DMS 273 (cell line): ENCODE measurements at regions not wholly inside any gene's neighbourhood (a gene's known extent, or its start where the extent isn't known, plus 50 kb on each side); places are given as distances from the start of the nearest gene placed in this dataset.
A peak's percentile ranks its signal among the peaks of the same experiment; 100 is the strongest.
"Not testable (repeated sequence)": the region's sequence is repeated elsewhere in the genome, so short reads cannot be mapped to it uniquely, and the experiment has no call there.

Source experiments
- DNase-seq: peaks from one replicate; lab custom pipeline; 2025; ENCODE audit not compliant: unreplicated experiment; lab: John Stamatoyannopoulos, UW

DNA sequence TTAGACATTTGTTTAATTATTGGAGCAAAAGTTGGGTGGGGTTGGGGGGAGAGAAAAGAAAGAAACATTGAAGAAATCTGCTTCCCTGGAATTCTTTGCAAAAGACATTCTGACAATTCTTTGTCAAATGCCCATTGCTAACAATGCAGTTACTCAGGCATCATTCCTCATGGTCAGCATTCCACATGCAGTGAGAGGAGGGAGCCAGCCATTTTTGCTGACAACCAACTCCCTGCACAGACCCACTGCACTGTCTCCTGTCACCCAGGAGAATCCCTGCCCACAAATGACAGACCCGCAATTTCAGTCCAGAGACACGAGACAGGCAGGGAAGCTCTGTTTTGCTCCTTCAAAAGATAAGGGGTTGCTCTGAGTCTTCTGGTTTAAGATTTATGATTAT is 985.1 kb upstream of the SLIT2 start:
- no peak for DNase-seq

DNA sequence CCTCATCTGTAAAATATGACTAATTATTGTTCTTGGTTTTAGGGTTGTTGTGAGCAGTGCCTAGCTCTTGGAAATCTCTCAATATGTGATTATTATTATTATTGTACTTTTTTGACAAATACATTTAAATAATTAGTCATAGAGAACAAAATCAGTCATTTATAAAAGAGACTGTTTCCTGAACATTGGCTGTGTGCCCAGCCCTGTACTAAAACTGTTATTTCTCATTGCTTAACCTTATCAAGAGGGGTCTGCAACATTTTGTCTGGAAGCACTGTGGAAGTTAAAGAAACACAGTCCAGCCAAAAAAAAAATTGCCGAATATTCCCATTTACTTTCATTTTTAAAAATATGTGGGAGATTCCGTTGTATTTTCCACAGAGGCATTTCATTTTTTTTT is 989.2 kb upstream of the SLIT2 start:
- DNase-seq, result no peak

DNA sequence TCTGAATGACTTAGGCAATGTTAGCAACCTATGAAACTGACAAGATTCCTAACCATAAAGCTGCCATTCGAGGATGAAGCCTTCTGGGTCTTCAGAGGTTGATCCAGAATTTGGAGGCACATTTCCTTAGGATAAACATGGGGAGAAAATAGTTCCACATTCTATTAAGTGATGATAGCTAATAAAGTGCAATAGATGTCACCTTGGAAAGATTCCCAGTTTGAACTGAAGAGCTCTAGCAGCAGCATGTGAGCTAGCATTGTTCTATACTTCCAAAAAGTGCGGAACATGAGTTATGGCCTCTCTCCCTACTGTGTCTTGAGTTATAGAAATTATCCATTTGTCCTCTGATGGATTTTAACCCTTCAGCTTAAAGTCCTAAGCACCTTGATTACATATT is 991.4 kb upstream of the SLIT2 start:
- DNase-seq, result no peak

DNA sequence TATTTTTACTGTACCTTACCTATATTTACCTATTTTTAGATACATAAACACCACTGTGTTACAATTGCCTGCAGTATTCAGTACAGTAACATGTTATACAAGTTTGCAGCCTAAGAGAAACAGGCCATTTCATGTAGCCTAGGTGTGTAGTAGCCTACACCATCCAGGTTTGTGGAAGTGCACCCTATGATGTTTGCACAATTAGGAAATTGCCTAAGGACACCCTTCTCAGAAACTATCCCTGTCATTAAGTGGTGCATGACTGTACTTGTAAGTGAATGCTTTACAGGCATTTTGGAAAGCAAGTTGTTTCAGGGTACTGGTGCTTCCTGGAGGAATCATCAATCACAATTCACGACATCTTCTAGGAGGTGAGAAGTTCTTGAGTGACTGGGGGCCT is 991.8 kb upstream of the SLIT2 start:
- no peak for DNase-seq

DNA sequence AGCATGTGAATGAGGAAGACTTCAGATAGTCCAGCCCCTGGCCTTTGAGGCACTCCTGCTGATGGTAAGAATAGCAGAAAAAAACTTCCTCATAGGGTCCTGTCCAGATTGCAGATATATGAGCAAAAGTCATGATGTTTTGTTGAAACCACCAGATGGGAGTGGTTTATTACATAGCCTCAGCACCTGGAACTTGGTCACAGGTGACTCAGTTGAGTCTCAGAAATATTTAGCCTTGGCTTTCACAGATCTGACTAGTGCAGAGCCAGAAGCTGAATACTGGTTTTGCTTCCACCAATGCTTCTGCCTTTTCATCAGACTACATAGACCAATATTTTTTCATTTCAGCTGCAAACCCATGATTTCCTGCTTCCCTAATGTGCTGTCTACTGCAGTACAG is 994.9 kb upstream of the SLIT2 start:
- no peak for DNase-seq

DNA sequence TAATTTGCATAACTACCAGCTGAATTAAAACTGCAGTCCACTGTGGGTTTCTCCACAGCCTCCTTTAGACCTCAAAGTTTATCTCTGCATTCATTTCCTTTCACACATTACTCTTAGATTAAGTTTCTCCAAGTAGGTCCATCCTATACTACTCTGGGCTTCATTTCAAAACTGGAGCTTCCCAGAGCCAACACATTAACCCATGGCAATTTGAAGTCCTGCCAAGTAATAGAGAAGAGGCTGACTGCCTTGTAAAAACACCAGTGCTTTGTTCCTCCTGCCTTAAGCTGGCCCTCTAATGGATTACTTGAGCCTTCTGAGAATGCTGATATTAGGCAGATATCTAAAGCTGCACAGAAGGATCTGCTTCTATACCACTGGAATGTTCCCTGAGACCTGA is 997.2 kb upstream of the SLIT2 start:
- DNase-seq, result no peak

DNA sequence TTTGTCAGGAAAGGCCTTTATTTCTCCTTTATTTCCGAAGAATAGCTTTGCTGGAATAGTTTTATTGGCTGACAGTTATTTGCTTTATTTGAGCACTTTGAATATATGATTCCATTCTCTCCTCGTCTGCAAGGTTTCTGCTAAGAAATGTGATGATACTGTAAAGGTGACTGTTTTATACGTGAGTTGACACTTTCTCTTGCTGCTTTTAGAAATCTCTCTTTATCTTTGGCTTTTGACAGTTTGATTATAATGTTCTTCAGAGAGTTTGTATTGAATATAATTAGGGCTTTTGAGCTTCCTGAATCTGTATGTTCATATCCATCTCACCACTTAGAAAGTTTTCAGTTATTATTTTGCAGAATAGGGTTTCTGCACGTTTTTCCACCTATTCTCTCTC is 1003.7 kb upstream of the SLIT2 start:
- no peak for DNase-seq

DNA sequence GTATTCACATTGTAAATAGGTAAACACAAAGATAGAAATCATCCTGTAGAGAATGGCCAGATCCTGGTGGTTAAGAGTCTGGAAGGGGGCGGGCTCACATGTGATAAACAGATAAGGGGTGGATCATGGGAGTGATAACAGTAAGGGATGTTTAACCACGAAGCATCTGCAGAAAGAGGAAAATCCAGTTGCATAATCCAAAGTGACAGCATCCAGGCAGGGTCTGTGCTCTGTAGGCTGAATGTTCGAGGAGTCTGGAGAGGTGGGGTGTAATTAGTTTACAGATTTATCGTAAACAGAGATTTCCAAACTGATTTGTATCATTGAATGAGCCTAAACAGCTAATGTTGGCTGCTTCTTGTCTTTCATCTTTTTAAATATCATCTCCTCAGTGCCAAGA is 1009.8 kb upstream of the SLIT2 start:
- DNase-seq, result no peak

DNA sequence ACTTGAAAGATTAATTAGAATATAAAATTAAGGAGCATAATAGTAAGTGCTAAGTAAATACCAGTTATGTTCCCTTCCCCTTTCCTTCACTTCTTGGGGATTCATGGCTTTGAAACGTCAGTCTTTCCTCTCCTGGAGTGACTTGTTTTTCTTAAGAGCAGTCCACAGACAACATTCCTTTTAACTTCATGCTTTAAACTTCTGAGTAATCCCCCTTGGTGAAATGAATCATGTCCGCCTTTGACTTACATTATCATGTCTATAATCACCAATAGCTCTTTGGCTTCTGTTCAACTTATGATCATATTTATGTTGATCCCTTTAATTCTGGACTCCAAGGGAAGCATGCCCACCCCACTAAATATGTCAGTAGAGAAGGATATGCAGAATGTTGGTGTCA is 1012.1 kb upstream of the SLIT2 start:
- DNase-seq, result no peak

DNA sequence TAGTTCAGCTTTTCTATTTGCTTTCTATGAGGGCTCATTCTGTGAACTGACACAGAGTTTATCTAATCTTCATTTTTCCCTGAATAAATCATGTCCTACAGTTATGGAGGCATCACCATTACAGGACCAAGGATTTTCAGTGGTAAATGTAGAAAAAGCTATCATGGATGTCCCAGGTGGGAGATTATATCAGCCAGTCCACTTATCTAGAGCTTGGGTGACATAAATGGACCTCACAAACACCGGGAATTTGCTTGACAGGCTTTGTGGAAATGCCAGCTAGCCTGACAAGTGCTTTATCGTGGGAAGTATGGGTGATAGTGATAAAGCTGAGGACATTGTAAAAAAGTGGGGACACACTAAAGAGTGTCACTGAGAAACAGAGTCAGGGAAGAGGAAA is 1015.2 kb upstream of the SLIT2 start:
- DNase-seq, result no peak

DNA sequence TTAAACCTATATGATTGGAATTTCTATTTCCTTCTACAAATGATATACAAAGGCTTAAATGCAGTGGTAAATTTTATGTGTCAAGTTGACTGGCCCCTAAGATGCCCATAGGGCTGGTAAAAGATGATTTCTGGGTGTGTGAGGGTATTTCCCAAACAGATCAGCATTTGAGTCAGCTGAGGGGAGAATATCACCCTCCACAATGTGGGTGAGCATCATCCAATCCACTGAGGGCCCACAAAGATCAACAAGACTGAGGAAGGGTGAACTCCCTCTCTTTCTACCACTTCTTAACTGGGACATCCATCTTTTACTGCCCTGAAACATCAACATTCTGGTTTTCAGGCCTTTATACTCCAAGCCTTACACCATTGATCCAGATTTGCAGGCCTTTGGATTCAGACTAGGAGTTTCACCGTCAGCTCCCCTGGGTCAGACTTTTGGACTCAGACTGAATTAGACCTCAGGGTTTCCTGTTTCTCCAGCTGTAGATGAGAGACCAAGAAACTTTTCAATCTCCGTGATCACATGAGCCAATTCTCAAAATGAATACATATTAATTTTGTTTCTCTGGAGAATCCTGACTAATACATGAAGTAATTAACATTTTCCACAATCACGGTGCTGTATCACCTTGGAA is 1020.7 kb upstream of the SLIT2 start:
- DNase-seq, result no peak

DNA sequence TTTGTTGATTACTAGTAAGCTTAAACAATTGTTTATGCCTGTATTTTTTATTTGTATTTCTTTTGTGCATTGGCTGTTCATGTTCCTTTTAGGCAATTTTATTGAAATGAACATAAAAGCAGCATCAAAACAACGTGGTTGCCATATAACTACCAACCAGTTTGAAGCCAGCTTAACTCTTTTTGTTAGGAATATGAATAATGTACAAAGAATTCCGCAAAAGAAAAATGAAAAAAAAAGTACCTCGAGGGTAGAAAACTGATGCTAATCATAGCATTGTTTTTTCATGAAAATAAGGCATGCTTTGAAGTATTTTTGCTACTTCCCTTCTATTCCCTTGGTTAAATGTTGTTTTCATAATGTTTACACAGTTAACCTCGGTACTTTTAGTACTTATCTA is 1024.0 kb upstream of the SLIT2 start:
- no peak for DNase-seq

DNA sequence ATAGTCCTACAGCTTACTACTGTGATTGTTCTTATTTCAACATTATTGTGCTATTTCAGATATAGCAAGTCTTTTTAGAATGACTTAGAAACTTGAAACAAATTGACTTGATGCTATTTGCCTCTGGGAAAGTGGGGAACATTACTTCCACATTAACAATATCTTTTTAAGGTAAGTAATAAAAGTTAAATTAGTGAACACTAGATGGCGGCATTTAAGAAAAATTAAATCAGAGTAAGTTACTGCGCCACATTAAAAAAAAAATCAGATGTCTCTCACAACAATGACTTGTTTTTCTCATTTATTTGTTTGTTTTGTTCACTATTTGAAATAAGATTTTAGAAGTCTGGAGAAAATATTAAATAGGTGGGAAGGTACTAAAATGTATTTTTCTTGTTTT is 1026.9 kb upstream of the SLIT2 start:
- peak; percentile 36 for DNase-seq

DNA sequence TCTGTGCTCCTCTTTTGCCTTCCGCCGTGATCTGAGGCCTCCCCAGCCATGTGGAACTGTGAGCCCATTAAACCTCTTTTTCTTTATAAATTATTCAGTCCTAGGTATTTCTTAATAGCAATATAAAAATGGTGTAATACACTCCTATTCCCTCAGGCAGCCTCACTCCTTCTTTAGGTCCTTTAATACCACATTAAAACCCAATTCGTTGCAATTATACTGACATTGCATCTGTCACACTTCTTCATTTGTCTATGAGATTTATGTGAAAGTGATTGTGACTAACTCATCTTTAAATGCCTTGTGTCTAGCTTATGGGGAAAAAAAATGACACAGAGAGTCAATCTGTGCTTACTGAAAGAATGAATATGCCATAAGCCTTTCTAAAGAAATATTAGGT is 1035.2 kb upstream of the SLIT2 start:
- no peak for DNase-seq

DNA sequence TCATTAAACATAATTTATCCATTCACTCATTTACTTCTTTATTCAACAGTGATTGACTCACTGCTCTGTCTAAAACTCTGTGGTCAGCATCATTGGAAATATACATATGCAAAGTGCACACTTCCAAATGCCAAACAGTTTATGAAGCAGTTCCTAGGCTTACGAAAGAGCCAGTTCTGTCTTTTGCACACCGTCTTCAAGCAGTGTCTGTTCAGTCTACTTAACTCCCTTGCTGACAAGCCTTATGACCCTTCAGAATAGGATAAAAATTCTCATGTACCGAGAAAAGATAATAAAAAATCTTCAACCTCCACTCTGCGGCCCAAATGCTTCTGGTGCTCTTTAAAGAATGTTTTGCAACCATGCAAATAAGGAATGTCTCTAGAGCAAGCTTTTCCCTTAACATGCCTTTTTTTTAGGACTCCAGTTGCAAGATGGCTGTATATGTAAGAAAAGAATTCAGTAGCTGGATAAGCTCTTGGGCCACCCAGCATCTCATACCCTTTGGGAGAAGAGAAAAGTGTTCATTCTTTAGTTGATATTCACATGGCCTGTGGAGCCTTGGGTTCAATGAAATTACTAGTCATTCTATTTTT is 1037.0 kb upstream of the SLIT2 start:
- no peak for DNase-seq

DNA sequence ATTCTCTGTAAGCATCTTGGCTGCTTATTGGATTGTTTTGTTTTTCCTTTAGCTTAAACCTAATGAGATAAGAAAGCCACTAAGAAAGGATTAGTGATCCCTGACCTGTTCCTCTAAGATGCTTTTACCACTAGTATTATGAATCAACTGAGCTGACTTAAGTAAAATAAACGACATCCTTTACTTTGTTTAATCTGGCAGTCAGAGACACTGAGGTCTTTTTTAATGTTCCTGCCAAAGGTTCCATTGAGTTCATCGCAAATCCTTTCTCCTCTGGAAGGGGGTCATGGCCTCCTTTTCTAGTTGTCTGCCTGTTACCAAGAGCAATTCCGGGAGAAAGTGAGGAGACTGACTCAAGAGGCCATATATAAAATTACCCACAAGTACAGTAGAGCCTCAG is 1038.3 kb upstream of the SLIT2 start:
- no peak for DNase-seq

DNA sequence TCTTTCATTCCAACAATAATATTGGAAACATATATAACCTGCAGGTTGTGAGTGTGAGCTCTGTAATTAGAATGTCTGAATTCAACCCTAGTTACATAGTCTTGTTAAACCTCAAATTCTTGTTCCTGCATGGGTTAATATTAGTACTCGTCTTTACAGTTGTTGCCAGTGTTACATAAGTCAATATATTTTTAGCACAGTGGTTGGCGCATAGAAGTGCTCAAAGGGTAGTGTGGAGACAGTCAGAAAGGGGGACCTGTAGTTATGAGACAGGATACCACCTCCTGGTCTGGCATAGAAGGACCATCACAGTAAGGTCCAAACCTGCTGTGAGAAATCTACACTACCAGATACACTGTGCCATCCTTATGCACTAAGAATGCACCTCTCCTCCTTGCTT is 1045.9 kb upstream of the SLIT2 start:
- DNase-seq, result no peak

DNA sequence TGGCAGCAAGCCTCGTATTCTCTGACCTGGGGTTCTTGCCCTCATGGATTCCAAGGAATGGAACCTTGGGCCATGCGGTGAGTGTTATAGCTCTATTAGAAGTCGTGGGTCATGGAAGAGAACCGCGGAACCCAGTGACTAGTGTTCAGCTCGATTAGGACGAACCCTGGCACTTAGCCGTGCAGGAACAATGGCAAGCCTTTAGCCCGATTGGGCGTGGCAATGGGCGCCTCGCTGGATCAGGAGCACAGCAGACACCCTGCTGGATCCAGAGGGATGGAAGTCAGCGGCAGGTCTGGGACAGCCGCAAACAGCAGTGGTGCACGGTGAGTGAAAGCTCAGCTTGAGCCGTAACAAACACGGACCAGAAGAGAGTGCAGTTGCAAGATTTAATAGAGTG is 1053.9 kb upstream of the SLIT2 start:
- DNase-seq, result not testable (repeated sequence)

DNA sequence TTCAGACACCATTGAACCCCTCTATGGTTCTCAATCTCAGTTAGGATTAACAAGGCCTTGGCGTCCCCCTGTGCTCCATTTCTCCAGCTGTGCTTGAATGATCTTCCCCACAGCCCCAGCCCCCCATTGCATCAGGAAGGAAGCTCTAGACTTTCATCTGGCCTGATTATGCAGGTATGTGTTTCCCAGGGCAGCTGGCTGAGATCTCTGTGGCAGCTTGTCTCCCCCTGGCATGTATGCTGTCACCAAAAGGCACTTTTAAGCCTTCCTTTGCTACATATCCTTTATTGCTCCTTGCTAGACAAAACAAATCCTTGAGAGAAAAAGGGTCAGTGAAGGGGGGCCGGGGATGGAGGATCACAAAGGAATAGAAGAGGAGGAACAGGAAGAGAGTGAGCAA is 1056.0 kb upstream of the SLIT2 start:
- DNase-seq, result no peak

DNA sequence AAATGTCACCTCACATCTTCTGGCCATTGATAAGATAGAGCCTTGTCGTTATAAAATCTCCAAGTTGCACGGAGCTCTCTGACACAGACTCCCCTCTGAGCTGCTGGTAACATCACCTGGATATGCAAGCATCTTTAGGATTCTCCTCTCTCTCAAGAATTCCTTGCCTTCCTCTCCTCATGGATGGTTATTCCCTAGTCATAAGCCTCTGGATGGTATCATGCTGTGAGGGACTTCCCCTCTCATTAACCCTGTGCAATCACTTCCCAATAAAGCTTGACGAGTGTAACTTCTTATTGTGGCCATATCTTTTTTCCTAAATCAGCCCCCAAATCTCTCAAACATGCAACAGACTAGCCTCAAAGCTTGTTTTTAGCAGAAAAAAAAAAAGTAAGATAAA is 1057.0 kb upstream of the SLIT2 start:
- no peak for DNase-seq

DNA sequence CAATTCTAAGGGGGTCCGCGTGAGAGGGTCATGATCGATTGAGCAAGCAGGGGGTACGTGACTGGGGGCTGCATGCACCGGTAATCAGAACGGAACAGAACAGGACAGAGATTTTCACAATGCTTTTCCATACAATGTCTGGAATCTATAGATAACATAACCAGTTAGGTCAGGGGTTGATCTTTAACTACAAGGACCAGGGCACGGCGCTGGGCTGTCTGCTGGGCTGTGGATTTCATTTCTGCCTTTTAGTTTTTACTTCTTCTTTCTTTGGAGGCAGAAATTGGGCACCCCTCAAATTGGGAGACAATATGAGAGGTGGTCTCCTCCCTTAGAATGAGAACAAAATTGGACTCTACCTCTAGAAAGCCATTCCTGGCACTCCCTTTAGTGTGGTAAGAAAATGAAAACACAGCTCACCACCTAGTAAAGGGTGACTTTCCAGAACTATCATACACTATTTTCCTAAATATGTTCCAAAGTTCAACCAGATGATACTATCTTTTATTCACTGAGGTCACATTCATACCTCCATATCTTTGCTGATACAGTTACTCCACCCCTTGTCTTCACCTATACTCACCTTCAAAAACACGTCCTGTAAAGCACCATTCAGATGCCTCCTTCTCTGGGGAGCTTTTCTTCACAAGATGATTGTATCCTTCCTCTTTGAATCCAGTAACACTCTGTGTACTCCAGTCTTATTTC is 1058.3 kb upstream of the SLIT2 start:
- DNase-seq, result no peak

DNA sequence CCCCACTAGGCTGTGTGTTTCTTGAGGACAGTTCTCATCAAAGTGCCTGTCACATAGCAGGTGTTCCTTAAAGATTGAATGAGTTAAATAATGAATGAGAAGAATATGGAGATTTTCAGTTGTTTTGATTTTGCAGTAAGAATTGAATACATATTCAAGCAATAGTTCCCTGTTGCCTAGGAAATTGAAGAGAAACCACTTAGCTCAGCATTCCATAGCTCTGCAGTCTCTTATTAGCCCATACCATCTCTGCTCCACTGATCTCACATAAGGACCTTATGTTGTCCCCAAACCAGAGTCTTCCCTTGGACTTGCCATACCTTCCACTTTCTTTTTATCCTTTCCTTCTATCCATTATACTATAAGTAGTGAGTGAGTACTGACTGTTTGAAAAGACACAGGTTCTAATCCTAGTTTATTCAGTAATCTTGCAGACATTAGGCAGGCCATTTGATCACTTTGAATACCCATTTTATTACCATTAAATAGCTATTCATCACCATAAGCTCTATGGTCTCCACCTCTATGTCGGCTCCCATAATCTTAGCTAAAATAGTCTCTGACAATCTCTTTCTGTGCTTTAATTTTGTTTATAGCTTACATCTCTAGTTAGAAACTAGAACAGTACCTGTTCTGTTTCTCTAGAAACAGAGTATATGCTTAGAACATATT is 1059.6 kb upstream of the SLIT2 start:
- DNase-seq, result no peak
